ENCODE measurements at regions not wholly inside any gene's neighbourhood (a gene's known extent, or its start where the extent isn't known, plus 50 kb on each side); places are given as distances from the start of the nearest gene placed in this dataset.

- TF ChIP-seq EP300 (IDR thresholded peaks at IDR 0.05) (no peak), CTCF (IDR thresholded peaks at IDR 0.05) (no peak)
Measured at GRCh38 chr10:107807836-107808235, 643.3 kb upstream of the SORCS1 start.

Measured in upper lobe of left lung (tissue), 4 donors.